CD14-positive monocyte (primary cell): ENCODE measurements at regions not wholly inside any gene's neighbourhood (a gene's known extent, or its start where the extent isn't known, plus 50 kb on each side); places are given as distances from the start of the nearest gene placed in this dataset.

Source experiments
- DNase-seq, 3 donors: peaks; one replicate each; pipeline ENCODE4 v3.0.0-alpha.2; 2011 to 2022
- H2AFZ ChIP-seq: 2 replicates; pipeline ENCODE4 v1.6.0; 2012; ENCODE audit warnings: mild to moderate bottlenecking, low read depth, low read length, inconsistent platforms; ENCODE audit not compliant: insufficient read depth, poor library complexity, severe bottlenecking
- H3K27ac ChIP-seq, 2 donors: 1 replicate in 1 of 2; 2 replicates in 1 of 2; pipeline ENCODE4 v1.5.1; 2012 to 2013; ENCODE audit warnings: low read length in 2 of 2, control low read depth in 1 of 2, inconsistent platforms in 1 of 2, low read depth in 1 of 2, mild to moderate bottlenecking in 1 of 2
- H3K27me3 ChIP-seq, 2 donors: one replicate each; pipeline versions ENCODE4 v1.6.0 to v1.6.1; 2011 to 2013; ENCODE audit warnings: low read length in 2 of 2; ENCODE audit not compliant: control insufficient read depth in 2 of 2, insufficient read depth in 2 of 2
- H3K36me3 ChIP-seq, 2 donors: replicated peaks in 1 of 2; 1 replicate in 1 of 2; 2 replicates in 1 of 2; pipeline versions ENCODE4 v1.5.1 to v1.6.1; 2012 to 2013; ENCODE audit warnings: low read length in 2 of 2, control low read depth in 1 of 2, inconsistent platforms in 1 of 2, mild to moderate bottlenecking in 1 of 2; ENCODE audit not compliant: insufficient read depth in 2 of 2, control insufficient read depth in 1 of 2
- H3K4me1 ChIP-seq, 2 donors: 1 replicate in 1 of 2; 2 replicates in 1 of 2; pipeline versions ENCODE4 v1.5.1 to v1.6.1; 2012 to 2013; ENCODE audit warnings: low read length in 2 of 2, control low read depth in 1 of 2, inconsistent platforms in 1 of 2, mild to moderate bottlenecking in 1 of 2, moderate library complexity in 1 of 2; ENCODE audit not compliant: insufficient read depth in 2 of 2, control insufficient read depth in 1 of 2
- H3K4me2 ChIP-seq: replicated peaks from 2 replicates; pipeline ENCODE3; 2012; ENCODE audit warnings: low read length, moderate library complexity, mild to moderate bottlenecking; ENCODE audit not compliant: poor library complexity, severe bottlenecking; ENCODE audit errors: extremely low read depth
- H3K4me3 ChIP-seq, 3 experiments: fragments of 200-600 bp in 1 of 3; sonication (generic) in 1 of 3; replicated peaks in 1 of 3; 1 replicate in 2 of 3; 2 replicates in 1 of 3; pipeline ENCODE4 v1.5.1; 2011 to 2013; ENCODE audit warnings: low read length in 3 of 3, mild to moderate bottlenecking in 3 of 3, control low read depth in 2 of 3, low read depth in 2 of 3, inconsistent platforms in 1 of 3, moderate library complexity in 1 of 3
- H3K79me2 ChIP-seq: 2 replicates; pipeline ENCODE4 v1.6.0; 2012; ENCODE audit warnings: mild to moderate bottlenecking, control low read depth, inconsistent platforms, low read length, moderate library complexity; ENCODE audit not compliant: insufficient read depth
- H3K9ac ChIP-seq: 2 replicates; pipeline ENCODE4 v1.6.0; 2017; ENCODE audit warnings: low read length, mild to moderate bottlenecking; ENCODE audit not compliant: insufficient read depth, poor library complexity, severe bottlenecking
- H3K9me3 ChIP-seq, 2 donors: replicated peaks in 1 of 2; 1 replicate in 1 of 2; 2 replicates in 1 of 2; pipeline versions ENCODE4 v1.5.1 to v1.6.1; 2012 to 2013; ENCODE audit warnings: low read length in 2 of 2, control low read depth in 1 of 2; ENCODE audit not compliant: control insufficient read depth in 1 of 2, insufficient read depth in 1 of 2
- H4K20me1 ChIP-seq: 2 replicates; pipeline ENCODE4 v1.6.0; 2012; ENCODE audit warnings: mild to moderate bottlenecking, low read length, control low read depth, moderate library complexity; ENCODE audit not compliant: insufficient read depth
- H3K27ac Mint-ChIP-seq, 7 donors: one replicate each; pipeline ENCODE4 v1.8.0; 2020; ENCODE audit warnings: mild to moderate bottlenecking in 7 of 7, mixed read lengths in 7 of 7, moderate library complexity in 6 of 7, inconsistent platforms in 2 of 7
- H3K27me3 Mint-ChIP-seq, 3 donors: one replicate each; pipeline ENCODE4 v1.8.0; 2021 to 2022; ENCODE audit warnings: low read depth in 3 of 3, mild to moderate bottlenecking in 3 of 3, mixed read lengths in 3 of 3, moderate library complexity in 3 of 3, inconsistent platforms in 1 of 3
- H3K36me3 Mint-ChIP-seq, 2 donors: one replicate each; pipeline ENCODE4 v1.8.0; 2020; ENCODE audit warnings: mixed read lengths in 2 of 2, inconsistent platforms in 1 of 2, mild to moderate bottlenecking in 1 of 2
- H3K4me1 Mint-ChIP-seq: one replicate; pipeline ENCODE4 v1.8.0; 2020; ENCODE audit warnings: mild to moderate bottlenecking, mixed read lengths
- H3K4me3 Mint-ChIP-seq, 2 donors: one replicate each; pipeline ENCODE4 v1.8.0; 2020; ENCODE audit warnings: mild to moderate bottlenecking in 2 of 2, mixed read lengths in 2 of 2, moderate library complexity in 1 of 2
- H3K9me3 Mint-ChIP-seq, 7 donors: one replicate each; pipeline ENCODE4 v1.8.0; 2020 to 2022; ENCODE audit warnings: mixed read lengths in 7 of 7, mild to moderate bottlenecking in 6 of 7, moderate library complexity in 6 of 7, inconsistent platforms in 2 of 7
- CTCF ChIP-seq: fragments of 200-600 bp; IDR thresholded peaks from one replicate; pipeline ENCODE4 v1.8.0; 2022; ENCODE audit warnings: antibody characterized with exemption, mild to moderate bottlenecking
- WGBS: methylation state at CpG from one replicate; pipeline ENCODE4 v1.1.5; 2013; ENCODE audit warnings: missing lambda C conversion rate; ENCODE audit not compliant: insufficient coverage; 5-methylcytosine and 5-hydroxymethylcytosine counted together
- intact Hi-C, 2 donors: fragments of 100-400 bp; cut with micrococcal nuclease; formaldehyde crosslinking; loops; one replicate each; pipeline versions ENCODE4 v1.15.0 to v1.15.1; 2023

GRCh38 chr5:121257621-121258020 is 594.1 kb upstream of the FTMT start:
- DNase-seq, result no peak
- intact Hi-C loops, result no loop called here
- H3K4me3 Mint-ChIP-seq, result no peak overlapping the region
- no peak for TF ChIP-seq CTCF
- H3K4me1 Mint-ChIP-seq, result no peaks in the 10 kb centered on the region
- Histone ChIP-seq H3K27me3 (no peaks in the 10 kb centered on the region), H3K36me3 (no peaks in the 10 kb centered on the region), H4K20me1 (no peaks in the 10 kb centered on the region), H3K4me1 (no peaks in the 10 kb centered on the region), H3K27ac (no peak overlapping the region), H3K9ac (no peak overlapping the region), H3K9me3 (peaks cover 0 to 7% of the 10 kb centered on the region in 2 donors), H2AFZ (no peak overlapping the region), H3K4me3 (no peak overlapping the region), H3K4me2 (no peak overlapping the region), H3K79me2 (no peaks in the 10 kb centered on the region)
- peaks cover 0 to 1% (median 0%) of the 10 kb centered on the region in 3 donors for H3K27me3 Mint-ChIP-seq
- peaks cover 0 to 17% (median 2%) of the 10 kb centered on the region in 7 donors for H3K9me3 Mint-ChIP-seq
- H3K27ac Mint-ChIP-seq, result no peak overlapping the region
- H3K36me3 Mint-ChIP-seq, result no peaks in the 10 kb centered on the region

- no peak overlapping the region for H3K4me3 ChIP-seq
- TF ChIP-seq CTCF, result no peak
- 100% methylated on average over 2 of the region's 3 CpGs for WGBS
- H3K27ac ChIP-seq, result no peak overlapping the region
- H3K4me1 ChIP-seq, result no peaks in the 10 kb centered on the region
- DNase-seq, result no peak
- no peaks in the 10 kb centered on the region for H4K20me1 ChIP-seq
- H3K4me2 ChIP-seq, result no peak overlapping the region
- H3K9ac ChIP-seq, result no peak overlapping the region
- no peak overlapping the region for H2AFZ ChIP-seq
- no peaks in the 10 kb centered on the region for H3K27me3 ChIP-seq
- Mint-ChIP-seq H3K36me3 (no peaks in the 10 kb centered on the region), H3K4me1 (no peaks in the 10 kb centered on the region), H3K9me3 (peaks cover 0 to 21% (median 2%) of the 10 kb centered on the region in 7 donors), H3K4me3 (no peak overlapping the region), H3K27me3 (peaks cover 0 to 1% (median 0%) of the 10 kb centered on the region in 3 donors), H3K27ac (no peak overlapping the region)
- intact Hi-C loops, result no loop called here
- no peaks in the 10 kb centered on the region for H3K36me3 ChIP-seq
- peaks cover 3 to 14% of the 10 kb centered on the region in 2 donors for H3K9me3 ChIP-seq
- no peaks in the 10 kb centered on the region for H3K79me2 ChIP-seq
Observed at GRCh38 chr5:121263456-121263855, 588.2 kb upstream of the FTMT start.
